ENCODE measurements at regions not wholly inside any gene's neighbourhood (a gene's known extent, or its start where the extent isn't known, plus 50 kb on each side); places are given as distances from the start of the nearest gene placed in this dataset.
A peak's percentile ranks its signal among the peaks of the same experiment; 100 is the strongest.
"Not testable (repeated sequence)": the region's sequence is repeated elsewhere in the genome, so short reads cannot be mapped to it uniquely, and the experiment has no call there.

DNA sequence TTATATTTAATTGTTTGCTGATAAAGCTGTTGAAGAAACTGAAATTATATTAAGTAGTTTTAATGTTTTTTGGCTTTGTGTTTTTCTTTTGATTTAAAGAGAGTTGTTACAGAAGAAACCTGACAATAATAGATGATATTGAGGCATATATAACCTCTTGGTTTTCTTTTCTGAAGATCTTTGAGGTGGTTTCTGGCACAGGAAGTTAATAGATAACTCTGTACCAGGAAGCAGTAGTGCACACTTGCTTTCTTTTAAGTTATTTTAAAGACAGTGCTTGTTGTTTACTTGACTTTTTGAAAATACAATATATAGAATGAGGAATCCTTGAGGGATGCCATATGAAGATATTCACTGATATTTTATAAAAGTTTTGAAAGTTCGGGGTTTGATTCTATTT lies 209.0 kb upstream of the FBXO33 start:
- peaks cover 0 to 29% (median 13%) of the 10 kb centered on the region in 4 donors for H3K9me3 ChIP-seq
- no peak overlapping the region for H3K4me3 ChIP-seq
- intact Hi-C loops (cut with DNase I; ENCODE audit: low total_unique reads): no loop called here
- H3K27me3 ChIP-seq: no peaks in the 10 kb centered on the region
- H3K27ac ChIP-seq: no peak overlapping the region
- peak in 1 of 2 donors; percentile 8 for DNase-seq
- no peaks in the 10 kb centered on the region for H3K4me1 ChIP-seq
- H3K36me3 ChIP-seq: no peaks in the 10 kb centered on the region
- TF ChIP-seq POLR2AphosphoS5 (IDR thresholded peaks at IDR 0.05) (no peak), EP300 (IDR thresholded peaks at IDR 0.05) (no peak), POLR2A (IDR thresholded peaks at IDR 0.05) (no peak)
- TF ChIP-seq, protein P1, sequence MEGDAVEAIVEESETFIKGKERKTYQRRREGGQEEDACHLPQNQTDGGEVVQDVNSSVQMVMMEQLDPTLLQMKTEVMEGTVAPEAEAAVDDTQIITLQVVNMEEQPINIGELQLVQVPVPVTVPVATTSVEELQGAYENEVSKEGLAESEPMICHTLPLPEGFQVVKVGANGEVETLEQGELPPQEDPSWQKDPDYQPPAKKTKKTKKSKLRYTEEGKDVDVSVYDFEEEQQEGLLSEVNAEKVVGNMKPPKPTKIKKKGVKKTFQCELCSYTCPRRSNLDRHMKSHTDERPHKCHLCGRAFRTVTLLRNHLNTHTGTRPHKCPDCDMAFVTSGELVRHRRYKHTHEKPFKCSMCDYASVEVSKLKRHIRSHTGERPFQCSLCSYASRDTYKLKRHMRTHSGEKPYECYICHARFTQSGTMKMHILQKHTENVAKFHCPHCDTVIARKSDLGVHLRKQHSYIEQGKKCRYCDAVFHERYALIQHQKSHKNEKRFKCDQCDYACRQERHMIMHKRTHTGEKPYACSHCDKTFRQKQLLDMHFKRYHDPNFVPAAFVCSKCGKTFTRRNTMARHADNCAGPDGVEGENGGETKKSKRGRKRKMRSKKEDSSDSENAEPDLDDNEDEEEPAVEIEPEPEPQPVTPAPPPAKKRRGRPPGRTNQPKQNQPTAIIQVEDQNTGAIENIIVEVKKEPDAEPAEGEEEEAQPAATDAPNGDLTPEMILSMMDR (IDR thresholded peaks at IDR 0.05): no peak
- WGBS, 5 donors: 70 to 85% (median 82%) methylated on average over 1 of the region's 1 CpG

DNA sequence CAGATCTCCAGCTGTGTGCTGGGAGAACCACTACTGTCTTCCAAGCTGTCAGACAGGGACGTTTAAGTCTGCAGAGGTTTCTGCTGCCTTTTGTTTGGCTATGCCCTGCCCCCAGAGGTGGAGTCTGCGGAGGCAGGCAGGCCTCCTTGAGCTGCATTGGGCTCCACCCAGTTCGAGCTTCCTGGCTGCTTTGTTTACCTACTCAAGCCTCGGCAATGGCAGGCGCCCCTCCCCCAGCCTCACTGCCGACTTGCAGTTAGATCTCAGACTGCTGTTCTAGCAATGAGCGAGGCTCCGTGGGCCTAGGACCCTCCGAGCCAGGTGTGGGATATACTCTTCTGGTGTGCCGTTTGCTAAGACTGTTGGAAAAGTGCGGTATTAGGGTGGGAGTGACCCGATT lies 206.8 kb upstream of the FBXO33 start:
- H3K4me3 ChIP-seq; H3K27ac ChIP-seq; H3K36me3 ChIP-seq; H3K4me1 ChIP-seq; intact Hi-C loops (cut with DNase I; ENCODE audit: low total_unique reads); H3K27me3 ChIP-seq; DNase-seq: not testable (repeated sequence)
- 63 to 77% (median 69%) methylated on average over 11 to 12 of the region's 12 CpGs for WGBS, 5 donors
- H3K9me3 ChIP-seq: peaks cover 0 to 25% (median 9%) of the 10 kb centered on the region in 4 donors

DNA sequence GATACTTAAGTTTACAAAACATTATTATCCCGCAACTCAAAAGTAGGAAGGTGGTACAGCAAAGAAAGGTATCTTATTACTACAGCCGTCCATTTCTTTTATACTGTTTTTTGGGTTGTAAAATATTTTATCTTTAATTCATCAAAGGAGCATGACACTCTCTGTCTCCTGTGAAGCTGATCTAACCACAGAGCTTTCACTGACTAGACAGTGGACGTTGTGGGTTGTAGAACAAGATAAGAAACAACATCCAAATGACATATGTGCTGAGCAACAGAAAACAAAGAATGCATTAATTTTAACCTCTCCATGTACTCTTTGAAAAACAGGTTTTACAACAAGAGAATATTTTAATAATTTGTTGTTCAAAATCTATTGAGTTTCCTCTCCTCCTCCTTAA lies 195.9 kb upstream of the FBXO33 start:
- Histone ChIP-seq H3K4me1 (no peaks in the 10 kb centered on the region), H3K4me3 (no peak overlapping the region), H3K27ac (no peak overlapping the region), H3K9me3 (peaks cover 0 to 22% (median 9%) of the 10 kb centered on the region in 4 donors), H3K27me3 (no peaks in the 10 kb centered on the region), H3K36me3 (no peaks in the 10 kb centered on the region)
- TF ChIP-seq POLR2A (IDR thresholded peaks at IDR 0.05) (no peak), EP300 (IDR thresholded peaks at IDR 0.05) (no peak), POLR2AphosphoS5 (IDR thresholded peaks at IDR 0.05) (no peak)
- TF ChIP-seq, protein P1 (IDR thresholded peaks at IDR 0.05): no peak
- DNase-seq: peak in 1 of 2 donors; percentile 23
- WGBS, 5 donors: 52 to 71% (median 59%) methylated on average over 3 of the region's 3 CpGs
- intact Hi-C loops (cut with DNase I; ENCODE audit: low total_unique reads): no loop called here

DNA sequence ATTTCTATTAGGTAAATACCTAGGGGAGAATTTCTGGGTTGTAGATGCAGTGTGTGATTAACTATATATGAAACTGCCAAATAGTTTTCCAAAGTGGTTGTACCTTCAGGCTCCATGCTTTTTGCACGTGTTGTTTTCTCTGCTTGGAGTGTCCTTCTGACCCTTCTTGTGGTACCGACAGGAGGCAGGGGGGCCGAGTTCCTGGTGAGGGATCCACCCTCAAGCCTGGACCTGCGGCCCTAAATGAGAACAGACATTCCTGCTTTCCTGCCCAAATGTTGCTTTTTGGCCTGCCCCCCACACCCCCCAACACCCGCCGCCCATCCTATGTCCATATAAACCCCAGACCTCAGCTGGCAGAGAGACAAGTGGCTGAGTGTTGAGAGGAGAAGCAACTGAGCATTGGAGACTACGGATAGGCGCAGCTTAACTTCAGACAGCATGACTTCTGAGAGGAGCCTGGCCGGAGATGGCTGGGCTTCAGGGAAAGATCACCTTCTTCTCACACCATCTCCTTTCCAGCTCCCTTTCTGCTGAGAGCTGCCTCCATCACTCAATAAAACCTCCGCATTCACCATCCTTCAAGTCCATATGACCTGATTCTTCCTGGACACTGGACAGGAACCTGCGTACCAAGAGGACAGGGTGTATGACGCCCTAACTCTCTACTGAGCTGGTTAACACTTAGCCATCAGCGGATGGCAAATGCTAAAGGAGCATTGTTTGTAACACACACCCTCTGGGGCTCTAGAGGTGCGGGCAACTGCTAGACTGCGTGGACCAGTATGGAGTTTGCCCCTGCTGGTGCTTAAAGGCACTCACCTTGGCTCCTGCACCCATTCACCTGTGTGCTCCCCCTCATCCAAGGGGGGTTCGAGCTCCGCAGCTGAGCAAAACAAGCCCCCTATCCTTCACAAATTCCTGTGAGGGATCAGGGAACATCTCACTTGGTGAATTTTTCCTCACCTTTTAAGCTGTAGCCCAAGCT lies 194.7 kb upstream of the FBXO33 start:
- no peak for DNase-seq
- intact Hi-C loops (cut with DNase I; ENCODE audit: low total_unique reads): no loop called here
- Histone ChIP-seq H3K27ac (no peak overlapping the region), H3K4me3 (no peak overlapping the region), H3K4me1 (no peaks in the 10 kb centered on the region), H3K9me3 (peaks cover 0 to 30% (median 15%) of the 10 kb centered on the region in 4 donors), H3K27me3 (no peaks in the 10 kb centered on the region), H3K36me3 (no peaks in the 10 kb centered on the region)
- 81 to 92% (median 88%) methylated on average over 17 of the region's 17 CpGs for WGBS, 5 donors
- TF ChIP-seq POLR2A (IDR thresholded peaks at IDR 0.05) (no peak), POLR2AphosphoS5 (IDR thresholded peaks at IDR 0.05) (no peak), EP300 (IDR thresholded peaks at IDR 0.05) (no peak)
- TF ChIP-seq, protein P1 (IDR thresholded peaks at IDR 0.05): no peak

DNA sequence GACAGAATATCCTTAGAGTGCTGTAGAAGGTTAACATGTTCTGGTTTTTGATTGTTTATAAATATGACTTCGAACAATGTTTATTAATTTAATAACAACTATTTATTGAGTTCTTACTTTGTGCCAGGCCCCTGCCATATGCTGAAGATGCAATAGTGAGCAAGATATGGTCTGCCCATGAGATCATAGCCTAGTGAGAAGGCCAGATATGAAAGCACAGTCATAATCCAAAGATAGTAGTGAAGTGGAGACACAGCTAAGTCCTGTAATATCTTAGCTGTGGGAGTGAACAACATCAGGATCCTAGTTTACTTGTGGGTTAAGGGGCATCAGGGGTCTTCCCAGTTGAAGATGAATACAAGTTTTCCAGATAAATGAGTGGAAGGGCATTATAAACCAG lies 189.4 kb upstream of the FBXO33 start:
- DNase-seq: no peak
- TF ChIP-seq POLR2A (IDR thresholded peaks at IDR 0.05) (no peak), EP300 (IDR thresholded peaks at IDR 0.05) (no peak), POLR2AphosphoS5 (IDR thresholded peaks at IDR 0.05) (no peak)
- TF ChIP-seq, protein P1 (IDR thresholded peaks at IDR 0.05): no peak
- intact Hi-C loops (cut with DNase I; ENCODE audit: low total_unique reads): no loop called here
- no peaks in the 10 kb centered on the region for H3K27me3 ChIP-seq
- H3K27ac ChIP-seq: no peak overlapping the region
- no peak overlapping the region for H3K4me3 ChIP-seq
- no peaks in the 10 kb centered on the region for H3K36me3 ChIP-seq
- peaks cover 0 to 27% (median 12%) of the 10 kb centered on the region in 4 donors for H3K9me3 ChIP-seq
- WGBS, 5 donors: 67 to 88% (median 75%) methylated on average over 1 of the region's 1 CpG
- no peaks in the 10 kb centered on the region for H3K4me1 ChIP-seq

All from stomach (tissue), 8 donors.